WTC11 (cell line): ENCODE measurements at regions not wholly inside any gene's neighbourhood (a gene's known extent, or its start where the extent isn't known, plus 50 kb on each side); places are given as distances from the start of the nearest gene placed in this dataset.

Experiments used
- ATAC-seq: fragments of 200-7000 bp; cut with Tn5 transposase; 2 replicates; pipeline ENCODE4 v1.10.0; 2021; ENCODE audit warnings: mild to moderate bottlenecking, moderate library complexity
- CTCF ChIA-PET: fragments of 300-600 bp; sonication (Branson Sonifier 250); formaldehyde crosslinking; loops from one replicate; lab custom pipeline; 2021; ENCODE audit warnings: antibody characterized with exemption; lab: Charles Lee
- POLR2A ChIA-PET: fragments of 350-600 bp; sonication (Branson Sonifier 250); formaldehyde crosslinking; loops from one replicate; lab custom pipeline; 2021; ENCODE audit warnings: antibody characterized with exemption; lab: Charles Lee
- DNase-seq: peaks from one replicate; pipeline ENCODE4 v3.0.0; 2021; ENCODE audit warnings: low spot score
- H3K27ac Mint-ChIP-seq: 2 replicates; pipeline ENCODE4 v1.8.0; 2021; ENCODE audit warnings: mixed read lengths
- H3K27me3 Mint-ChIP-seq: 2 replicates; pipeline ENCODE4 v1.8.0; 2021; ENCODE audit warnings: low read depth, mild to moderate bottlenecking, moderate library complexity, mixed read lengths
- H3K36me3 Mint-ChIP-seq: 2 replicates; pipeline ENCODE4 v1.8.0; 2021; ENCODE audit warnings: mixed read lengths
- H3K4me1 Mint-ChIP-seq: 2 replicates; pipeline ENCODE4 v1.8.0; 2022; ENCODE audit warnings: mixed read lengths
- H3K4me3 Mint-ChIP-seq: 2 replicates; pipeline ENCODE4 v1.8.0; 2021; ENCODE audit warnings: mild to moderate bottlenecking, moderate library complexity, mixed read lengths
- H3K9me3 Mint-ChIP-seq: 2 replicates; pipeline ENCODE4 v1.8.0; 2021; ENCODE audit warnings: mixed read lengths
- CREB1 ChIP-seq: sonication (generic); formaldehyde crosslinking; IDR thresholded peaks from 2 replicates; pipeline ENCODE4 v1.8.0; 2023; ENCODE audit warnings: mild to moderate bottlenecking, missing genetic modification reagents
- FOXJ3 ChIP-seq: sonication (generic); formaldehyde crosslinking; IDR thresholded peaks from 2 replicates; pipeline ENCODE4 v1.9.0; 2021; ENCODE audit warnings: missing genetic modification reagents, mild to moderate bottlenecking, borderline replicate concordance
- GRHL2 ChIP-seq: fragments of 250-450 bp; sonication (Bioruptor Pico); IDR thresholded peaks from 2 replicates; pipeline ENCODE4 v1.8.0; 2022; ENCODE audit warnings: mild to moderate bottlenecking, moderate library complexity; ENCODE audit not compliant: insufficient replicate concordance, severe bottlenecking
- HMGA2 ChIP-seq: fragments of 250-450 bp; sonication (Bioruptor Pico); IDR thresholded peaks from 2 replicates; pipeline ENCODE4 v1.4.0; 2021; ENCODE audit warnings: mild to moderate bottlenecking, moderate library complexity
- IRF1 ChIP-seq: sonication (generic); formaldehyde crosslinking; IDR thresholded peaks from 2 replicates; pipeline ENCODE4 v1.8.0; 2023; ENCODE audit warnings: missing genetic modification reagents
- KAT7 ChIP-seq: sonication (generic); formaldehyde crosslinking; IDR thresholded peaks from 2 replicates; pipeline ENCODE4 v1.8.1; 2023; ENCODE audit warnings: missing genetic modification reagents, mild to moderate bottlenecking, borderline replicate concordance
- MYBL2 ChIP-seq: sonication (generic); formaldehyde crosslinking; IDR thresholded peaks from 2 replicates; pipeline ENCODE4 v1.8.1; 2023; ENCODE audit warnings: mild to moderate bottlenecking, moderate library complexity, missing genetic modification reagents
- RORB ChIP-seq: fragments of 250-450 bp; sonication (Bioruptor Pico); IDR thresholded peaks from 2 replicates; pipeline ENCODE4 v1.9.0; 2021; ENCODE audit warnings: mild to moderate bottlenecking
- TCF7 ChIP-seq: sonication (generic); formaldehyde crosslinking; IDR thresholded peaks from 2 replicates; pipeline ENCODE4 v1.8.0; 2022; ENCODE audit warnings: mild to moderate bottlenecking, low read depth, missing genetic modification reagents, moderate library complexity
- TEAD1 ChIP-seq: sonication (generic); formaldehyde crosslinking; IDR thresholded peaks from 2 replicates; pipeline ENCODE4 v1.8.0; 2022; ENCODE audit warnings: mild to moderate bottlenecking, missing genetic modification reagents
- TP53 ChIP-seq: sonication (generic); formaldehyde crosslinking; IDR thresholded peaks from 2 replicates; pipeline ENCODE4 v1.8.1; 2023; ENCODE audit warnings: mild to moderate bottlenecking, missing genetic modification reagents
- ZMAT4 ChIP-seq: fragments of 250-450 bp; sonication (Bioruptor Pico); IDR thresholded peaks from 2 replicates; pipeline ENCODE4 v1.9.0; 2021; ENCODE audit warnings: mild to moderate bottlenecking
- ZNF263 ChIP-seq: sonication (generic); formaldehyde crosslinking; IDR thresholded peaks from 2 replicates; pipeline ENCODE4 v1.8.1; 2022; ENCODE audit warnings: low read depth, mild to moderate bottlenecking, moderate library complexity, missing genetic modification reagents
- ZNF281 ChIP-seq: sonication (generic); formaldehyde crosslinking; IDR thresholded peaks from 2 replicates; pipeline ENCODE4 v1.8.0; 2023; ENCODE audit warnings: mild to moderate bottlenecking, missing genetic modification reagents
- ZNF671 ChIP-seq: fragments of 250-450 bp; sonication (Bioruptor Pico); IDR thresholded peaks from 2 replicates; pipeline ENCODE4 v1.8.0; 2021; ENCODE audit warnings: mild to moderate bottlenecking
- TF ChIP-seq, protein P1 (sequence below): sonication (generic); formaldehyde crosslinking; IDR thresholded peaks from 2 replicates; pipeline ENCODE4 v1.8.1; 2022; ENCODE audit warnings: low read depth, missing genetic modification reagents, borderline replicate concordance
- TF ChIP-seq, protein P2 (sequence below): fragments of 250-450 bp; sonication (Bioruptor Pico); IDR thresholded peaks from 2 replicates; pipeline ENCODE4 v1.9.0; 2021; ENCODE audit warnings: moderate library complexity, mild to moderate bottlenecking, inconsistent platforms, borderline replicate concordance
- TF ChIP-seq, protein P3 (sequence below): fragments of 250-450 bp; sonication (Bioruptor Pico); IDR thresholded peaks from 2 replicates; pipeline ENCODE4 v1.9.0; 2021; ENCODE audit warnings: mild to moderate bottlenecking
- TF ChIP-seq, protein P4 (sequence below): sonication (generic); formaldehyde crosslinking; conservative IDR thresholded peaks from 2 replicates; pipeline ENCODE4 v1.8.1; 2023; ENCODE audit warnings: mild to moderate bottlenecking, low read depth, missing genetic modification reagents, moderate library complexity

GRCh38 chr2:12587228-12587627, 129.5 kb upstream of the TRIB2 start:
- TF ChIP-seq RORB (CRISPR knock-in tag) (no peak), TP53 (no peak), MYBL2 (CRISPR knock-in tag) (no peak), ZNF263 (CRISPR knock-in tag) (no peak), HMGA2 (CRISPR knock-in tag) (no peak), ZNF671 (CRISPR knock-in tag) (no peak), FOXJ3 (no peak), TCF7 (no peak), ZMAT4 (CRISPR knock-in tag) (no peak), CREB1 (no peak), TEAD1 (no peak), ZNF281 (CRISPR knock-in tag) (no peak), GRHL2 (CRISPR knock-in tag) (no peak), IRF1 (CRISPR knock-in tag) (no peak), KAT7 (CRISPR knock-in tag) (no peak)
- TF ChIP-seq, protein P1, sequence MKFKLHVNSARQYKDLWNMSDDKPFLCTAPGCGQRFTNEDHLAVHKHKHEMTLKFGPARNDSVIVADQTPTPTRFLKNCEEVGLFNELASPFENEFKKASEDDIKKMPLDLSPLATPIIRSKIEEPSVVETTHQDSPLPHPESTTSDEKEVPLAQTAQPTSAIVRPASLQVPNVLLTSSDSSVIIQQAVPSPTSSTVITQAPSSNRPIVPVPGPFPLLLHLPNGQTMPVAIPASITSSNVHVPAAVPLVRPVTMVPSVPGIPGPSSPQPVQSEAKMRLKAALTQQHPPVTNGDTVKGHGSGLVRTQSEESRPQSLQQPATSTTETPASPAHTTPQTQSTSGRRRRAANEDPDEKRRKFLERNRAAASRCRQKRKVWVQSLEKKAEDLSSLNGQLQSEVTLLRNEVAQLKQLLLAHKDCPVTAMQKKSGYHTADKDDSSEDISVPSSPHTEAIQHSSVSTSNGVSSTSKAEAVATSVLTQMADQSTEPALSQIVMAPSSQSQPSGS (CRISPR knock-in tag) = no peak
- TF ChIP-seq, protein P2, sequence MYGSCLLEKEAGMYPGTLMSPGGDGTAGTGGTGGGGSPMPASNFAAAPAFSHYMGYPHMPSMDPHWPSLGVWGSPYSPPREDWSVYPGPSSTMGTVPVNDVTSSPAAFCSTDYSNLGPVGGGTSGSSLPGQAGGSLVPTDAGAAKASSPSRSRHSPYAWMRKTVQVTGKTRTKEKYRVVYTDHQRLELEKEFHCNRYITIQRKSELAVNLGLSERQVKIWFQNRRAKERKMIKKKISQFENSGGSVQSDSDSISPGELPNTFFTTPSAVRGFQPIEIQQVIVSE (CRISPR knock-in tag) = no peak
- TF ChIP-seq, protein P3, sequence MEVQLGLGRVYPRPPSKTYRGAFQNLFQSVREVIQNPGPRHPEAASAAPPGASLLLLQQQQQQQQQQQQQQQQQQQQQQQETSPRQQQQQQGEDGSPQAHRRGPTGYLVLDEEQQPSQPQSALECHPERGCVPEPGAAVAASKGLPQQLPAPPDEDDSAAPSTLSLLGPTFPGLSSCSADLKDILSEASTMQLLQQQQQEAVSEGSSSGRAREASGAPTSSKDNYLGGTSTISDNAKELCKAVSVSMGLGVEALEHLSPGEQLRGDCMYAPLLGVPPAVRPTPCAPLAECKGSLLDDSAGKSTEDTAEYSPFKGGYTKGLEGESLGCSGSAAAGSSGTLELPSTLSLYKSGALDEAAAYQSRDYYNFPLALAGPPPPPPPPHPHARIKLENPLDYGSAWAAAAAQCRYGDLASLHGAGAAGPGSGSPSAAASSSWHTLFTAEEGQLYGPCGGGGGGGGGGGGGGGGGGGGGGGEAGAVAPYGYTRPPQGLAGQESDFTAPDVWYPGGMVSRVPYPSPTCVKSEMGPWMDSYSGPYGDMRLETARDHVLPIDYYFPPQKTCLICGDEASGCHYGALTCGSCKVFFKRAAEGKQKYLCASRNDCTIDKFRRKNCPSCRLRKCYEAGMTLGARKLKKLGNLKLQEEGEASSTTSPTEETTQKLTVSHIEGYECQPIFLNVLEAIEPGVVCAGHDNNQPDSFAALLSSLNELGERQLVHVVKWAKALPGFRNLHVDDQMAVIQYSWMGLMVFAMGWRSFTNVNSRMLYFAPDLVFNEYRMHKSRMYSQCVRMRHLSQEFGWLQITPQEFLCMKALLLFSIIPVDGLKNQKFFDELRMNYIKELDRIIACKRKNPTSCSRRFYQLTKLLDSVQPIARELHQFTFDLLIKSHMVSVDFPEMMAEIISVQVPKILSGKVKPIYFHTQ (CRISPR knock-in tag) = no peak
- TF ChIP-seq, protein P4, sequence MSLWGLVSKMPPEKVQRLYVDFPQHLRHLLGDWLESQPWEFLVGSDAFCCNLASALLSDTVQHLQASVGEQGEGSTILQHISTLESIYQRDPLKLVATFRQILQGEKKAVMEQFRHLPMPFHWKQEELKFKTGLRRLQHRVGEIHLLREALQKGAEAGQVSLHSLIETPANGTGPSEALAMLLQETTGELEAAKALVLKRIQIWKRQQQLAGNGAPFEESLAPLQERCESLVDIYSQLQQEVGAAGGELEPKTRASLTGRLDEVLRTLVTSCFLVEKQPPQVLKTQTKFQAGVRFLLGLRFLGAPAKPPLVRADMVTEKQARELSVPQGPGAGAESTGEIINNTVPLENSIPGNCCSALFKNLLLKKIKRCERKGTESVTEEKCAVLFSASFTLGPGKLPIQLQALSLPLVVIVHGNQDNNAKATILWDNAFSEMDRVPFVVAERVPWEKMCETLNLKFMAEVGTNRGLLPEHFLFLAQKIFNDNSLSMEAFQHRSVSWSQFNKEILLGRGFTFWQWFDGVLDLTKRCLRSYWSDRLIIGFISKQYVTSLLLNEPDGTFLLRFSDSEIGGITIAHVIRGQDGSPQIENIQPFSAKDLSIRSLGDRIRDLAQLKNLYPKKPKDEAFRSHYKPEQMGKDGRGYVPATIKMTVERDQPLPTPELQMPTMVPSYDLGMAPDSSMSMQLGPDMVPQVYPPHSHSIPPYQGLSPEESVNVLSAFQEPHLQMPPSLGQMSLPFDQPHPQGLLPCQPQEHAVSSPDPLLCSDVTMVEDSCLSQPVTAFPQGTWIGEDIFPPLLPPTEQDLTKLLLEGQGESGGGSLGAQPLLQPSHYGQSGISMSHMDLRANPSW = no peak
- H3K27ac Mint-ChIP-seq = no peak overlapping the region
- no peak for ATAC-seq
- H3K4me3 Mint-ChIP-seq = no peak overlapping the region
- POLR2A ChIA-PET = no interaction called here
- H3K4me1 Mint-ChIP-seq = 0 out of 2 replicates have a peak, but pooled peaks cover 4% of the 10 kb centered on the region
- no peaks in the 10 kb centered on the region for H3K36me3 Mint-ChIP-seq
- no peaks in the 10 kb centered on the region for H3K9me3 Mint-ChIP-seq
- no peak for DNase-seq
- CTCF ChIA-PET = no interaction called here
- H3K27me3 Mint-ChIP-seq = no peaks in the 10 kb centered on the region
